Heart left ventricle (tissue), 16 donors: ENCODE measurements at regions not wholly inside any gene's neighbourhood (a gene's known extent, or its start where the extent isn't known, plus 50 kb on each side); places are given as distances from the start of the nearest gene placed in this dataset.

Experiments used
- ATAC-seq, 4 donors: fragments of 200-7000 bp; cut with Tn5 transposase; one replicate each; pipeline ENCODE4 v1.9.1; 2020 to 2022; ENCODE audit warnings: moderate library complexity in 4 of 4, mild to moderate bottlenecking in 3 of 4, moderate number of reproducible peaks in 1 of 4
- DNase-seq, 5 donors: peaks; one replicate each; pipeline ENCODE4 v3.0.0-alpha.2; 2020
- H3K27ac ChIP-seq, 12 donors: fragments of 200-600 bp; sonication (generic) in 4 of 12; one replicate each; pipeline versions ENCODE4 v1.5.0 to v1.8.0; 2016 to 2022; ENCODE audit warnings: mild to moderate bottlenecking in 2 of 12
- H3K27me3 ChIP-seq, 9 donors: fragments of 200-600 bp; sonication (generic) in 2 of 9; one replicate each; pipeline versions ENCODE4 v1.5.1 to v1.8.0; 2016 to 2022; ENCODE audit warnings: mild to moderate bottlenecking in 3 of 9
- H3K36me3 ChIP-seq, 9 donors: fragments of 200-600 bp; sonication (generic) in 2 of 9; one replicate each; pipeline versions ENCODE4 v1.5.0 to v1.8.0; 2018 to 2022; ENCODE audit warnings: mild to moderate bottlenecking in 2 of 9
- H3K4me1 ChIP-seq, 12 donors: fragments of 200-600 bp; sonication (generic) in 4 of 12; one replicate each; pipeline versions ENCODE4 v1.5.0 to v1.8.0; 2016 to 2022; ENCODE audit warnings: mild to moderate bottlenecking in 3 of 12
- H3K4me3 ChIP-seq, 12 donors: fragments of 200-600 bp; sonication (generic) in 4 of 12; one replicate each; pipeline versions ENCODE4 v1.5.0 to v1.8.0; 2017 to 2022; ENCODE audit warnings: mild to moderate bottlenecking in 9 of 12, moderate library complexity in 4 of 12
- H3K9me3 ChIP-seq, 12 donors: fragments of 200-600 bp; sonication (generic) in 4 of 12; one replicate each; pipeline versions ENCODE4 v1.5.0 to v1.8.0; 2016 to 2022; ENCODE audit warnings: mild to moderate bottlenecking in 1 of 12
- POLR2A ChIP-seq, 2 donors: fragments of 450-650 bp; IDR thresholded peaks; one replicate each; pipeline ENCODE4 v1.6.1; 2017; ENCODE audit warnings: antibody characterized with exemption in 2 of 2, mild to moderate bottlenecking in 2 of 2, moderate library complexity in 2 of 2
- WGBS, 4 donors: extraction: QIAGEN DNeasy Blood & Tissue Kit in 2 of 4; methylation state at CpG; one replicate each; pipeline versions ENCODE4 v1.1.5 to v1.1.7; 2013 to 2018; 5-methylcytosine and 5-hydroxymethylcytosine counted together
- intact Hi-C, 10 donors: fragments of 100-400 bp; cut with DNase I; formaldehyde crosslinking; loops; one replicate each; pipeline versions ENCODE4 v1.11.1 to v1.14.2; 2022
- TF ChIP-seq, protein P1 (sequence below), 12 donors: fragments of 200-600 bp; sonication (generic) in 4 of 12; IDR thresholded peaks; one replicate each; pipeline versions ENCODE4 v1.5.0 to v1.8.0; 2018 to 2022; ENCODE audit warnings: antibody characterized with exemption in 12 of 12, mild to moderate bottlenecking in 5 of 12
- donor health status: ischemic (EF 13 %, LVEDD 7.1; RV severe dilation, severe dysfunction).
- donor health status: healthy with polysubstance abuse.
- donor health status: DM: no; HTN: yes; CAD: no.
- donor health status: DM: no; HTN: no; CAD: no.
- donor health status: ischemic (EF 25% LVEDD 6.9; RV normal size, moderate dysfunction).
- donor health status: ischemic (EF 25% LVEDD 5.7; RV mildly dilated, moderate dysfunction).
- donor health status: healthy.
- donor health status: DM: yes; HTN: yes; CAD: no.
- donor health status: ischemic (EF 35%, LVEDD 5.7; RV mildly dilated, moderate dysfunction).
- donor health status: nonischemic (EF 11% LVEDD 7.7; RV severe dilation, severe dysfunction).
- donor health status: DM: yes; HTN: yes; CAD: no.
- donor health status: PGD.
- donor health status: ischemic (EF 29% LVEDD 5.4; RV normal size, mild dysfunction).
- donor health status: nonischemic (EF 23%, LVEDD 6.1; RV moderate dilation, normal function).

DNA sequence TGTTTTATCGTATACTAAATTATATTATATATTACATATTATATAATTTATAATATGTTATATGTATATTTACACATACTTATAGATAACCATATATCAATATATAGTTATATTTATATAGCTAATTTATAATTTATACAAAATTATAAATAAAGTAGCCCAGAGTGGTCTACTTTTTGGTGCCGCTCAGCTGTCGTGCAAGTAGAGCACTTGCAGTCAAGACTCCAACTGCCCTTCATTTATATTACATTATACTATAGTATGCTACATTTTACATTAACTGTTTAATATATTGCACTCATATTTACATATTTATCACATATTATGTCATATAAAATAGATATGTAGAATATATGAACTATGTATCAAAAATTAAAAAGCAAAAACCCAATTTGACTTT, 1124.7 kb upstream of the MIR17HG start:
- H3K4me1 ChIP-seq: no peaks in the 10 kb centered on the region
- 81 to 97% (median 96%) methylated on average over 3 of the region's 3 CpGs for WGBS, 4 donors
- H3K9me3 ChIP-seq: peaks cover 0 to 4% (median 0%) of the 10 kb centered on the region in 12 donors
- intact Hi-C loops: no loop called here
- no peaks in the 10 kb centered on the region for H3K36me3 ChIP-seq
- no peak for ATAC-seq
- no peak for DNase-seq
- no peak overlapping the region for H3K27ac ChIP-seq
- H3K4me3 ChIP-seq: no peak overlapping the region
- no peaks in the 10 kb centered on the region for H3K27me3 ChIP-seq
- TF ChIP-seq POLR2A (IDR thresholded peaks at IDR 0.05): no peak
- TF ChIP-seq, protein P1, sequence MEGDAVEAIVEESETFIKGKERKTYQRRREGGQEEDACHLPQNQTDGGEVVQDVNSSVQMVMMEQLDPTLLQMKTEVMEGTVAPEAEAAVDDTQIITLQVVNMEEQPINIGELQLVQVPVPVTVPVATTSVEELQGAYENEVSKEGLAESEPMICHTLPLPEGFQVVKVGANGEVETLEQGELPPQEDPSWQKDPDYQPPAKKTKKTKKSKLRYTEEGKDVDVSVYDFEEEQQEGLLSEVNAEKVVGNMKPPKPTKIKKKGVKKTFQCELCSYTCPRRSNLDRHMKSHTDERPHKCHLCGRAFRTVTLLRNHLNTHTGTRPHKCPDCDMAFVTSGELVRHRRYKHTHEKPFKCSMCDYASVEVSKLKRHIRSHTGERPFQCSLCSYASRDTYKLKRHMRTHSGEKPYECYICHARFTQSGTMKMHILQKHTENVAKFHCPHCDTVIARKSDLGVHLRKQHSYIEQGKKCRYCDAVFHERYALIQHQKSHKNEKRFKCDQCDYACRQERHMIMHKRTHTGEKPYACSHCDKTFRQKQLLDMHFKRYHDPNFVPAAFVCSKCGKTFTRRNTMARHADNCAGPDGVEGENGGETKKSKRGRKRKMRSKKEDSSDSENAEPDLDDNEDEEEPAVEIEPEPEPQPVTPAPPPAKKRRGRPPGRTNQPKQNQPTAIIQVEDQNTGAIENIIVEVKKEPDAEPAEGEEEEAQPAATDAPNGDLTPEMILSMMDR (IDR thresholded peaks at IDR 0.05): no peak

DNA sequence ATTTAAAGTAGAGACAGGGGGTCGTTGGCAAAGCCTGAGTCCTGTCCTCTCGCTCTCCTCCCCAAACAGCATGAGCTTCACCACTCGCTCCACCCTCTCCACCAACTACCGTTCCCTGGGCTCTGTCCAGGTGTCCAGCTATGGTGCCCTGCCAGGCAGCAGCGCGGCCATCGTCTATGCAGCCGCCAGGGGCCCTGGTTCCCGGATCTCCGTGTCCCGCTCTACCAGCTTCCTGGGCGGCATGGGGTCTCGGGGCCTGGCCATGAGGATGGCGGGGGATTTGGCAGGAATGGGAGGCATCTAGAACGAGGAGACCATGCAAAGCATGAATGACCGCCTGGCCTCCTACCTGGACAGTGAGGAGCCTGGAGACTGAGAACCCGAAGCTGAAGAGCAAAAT, 1117.2 kb upstream of the MIR17HG start:
- Histone ChIP-seq H3K9me3 (peaks cover 0 to 3% (median 0%) of the 10 kb centered on the region in 12 donors), H3K27me3 (no peaks in the 10 kb centered on the region), H3K4me3 (no peak overlapping the region), H3K4me1 (no peaks in the 10 kb centered on the region), H3K36me3 (no peaks in the 10 kb centered on the region), H3K27ac (no peak overlapping the region)
- ATAC-seq (no peak), DNase-seq (no peak)
- no peak for TF ChIP-seq POLR2A (IDR thresholded peaks at IDR 0.05)
- TF ChIP-seq, protein P1 (IDR thresholded peaks at IDR 0.05): no peak
- intact Hi-C loops: no loop called here
- WGBS, 4 donors: 90 to 92% (median 92%) methylated on average over 17 of the region's 17 CpGs

DNA sequence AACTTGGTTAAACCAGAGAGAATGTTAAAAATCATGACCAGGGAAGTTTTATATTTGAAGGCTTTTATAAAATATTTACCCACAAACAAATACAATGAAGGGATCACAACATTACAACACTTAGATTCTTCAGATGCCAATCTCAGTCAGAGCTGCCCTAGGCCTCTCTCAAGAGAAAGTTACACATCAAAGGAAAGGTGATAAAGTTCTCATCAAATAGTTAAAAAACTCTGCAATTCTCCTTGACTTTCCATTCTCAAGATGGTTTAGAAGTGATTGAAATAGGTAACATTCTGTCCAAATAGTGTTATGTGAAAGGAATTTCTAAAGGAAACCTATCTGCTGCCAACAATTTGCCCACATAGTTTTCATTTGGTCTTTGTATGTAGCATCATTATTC, 1115.2 kb upstream of the MIR17HG start:
- Histone ChIP-seq H3K36me3 (no peaks in the 10 kb centered on the region), H3K27ac (no peak overlapping the region), H3K27me3 (no peaks in the 10 kb centered on the region), H3K4me1 (no peaks in the 10 kb centered on the region), H3K9me3 (peaks cover 0 to 3% (median 0%) of the 10 kb centered on the region in 12 donors), H3K4me3 (no peak overlapping the region)
- intact Hi-C loops: no loop called here
- no peak for DNase-seq
- TF ChIP-seq, protein P1 (IDR thresholded peaks at IDR 0.05): no peak
- TF ChIP-seq POLR2A (IDR thresholded peaks at IDR 0.05): no peak
- no peak for ATAC-seq

DNA sequence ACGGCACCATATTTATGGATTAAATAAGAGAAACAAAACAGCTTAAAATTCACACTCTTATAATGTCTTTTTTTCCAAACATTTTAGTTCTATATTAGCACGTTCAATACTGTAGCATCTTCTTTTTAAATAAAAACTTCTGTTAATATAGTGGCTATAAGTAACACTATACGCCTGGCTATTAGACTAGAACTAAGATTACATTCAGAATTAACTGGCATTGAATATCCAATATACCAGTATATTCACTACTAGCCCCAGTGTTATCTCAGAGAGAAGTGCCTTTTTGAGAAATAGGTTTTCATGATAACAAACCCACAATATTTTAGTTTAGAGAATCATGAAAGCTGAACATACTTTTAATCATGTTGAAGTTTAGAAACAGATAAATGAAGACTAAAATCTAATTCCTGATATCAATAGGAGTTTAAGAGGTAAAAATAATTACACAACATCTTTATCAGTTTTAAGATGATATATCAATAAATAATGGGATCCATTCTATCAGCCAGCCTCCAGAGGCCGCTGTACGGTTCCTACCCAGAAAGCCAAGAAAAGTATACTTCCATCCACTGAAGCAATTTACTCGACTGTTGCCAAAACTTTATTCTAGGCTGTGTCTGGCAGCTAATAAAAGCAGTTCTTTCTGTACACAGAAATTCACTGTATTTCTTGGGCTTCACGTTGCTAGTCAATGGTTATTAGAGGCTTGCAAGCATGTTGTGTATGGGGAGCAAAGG, 1113.4 kb upstream of the MIR17HG start:
- intact Hi-C loops: no loop called here

More for the DNA sequence above, 1113.4 kb upstream of the MIR17HG start:
- DNase-seq: no peak
- H3K9me3 ChIP-seq: peaks cover 0 to 3% (median 0%) of the 10 kb centered on the region in 12 donors
- no peak overlapping the region for H3K4me3 ChIP-seq
- no peak overlapping the region for H3K27ac ChIP-seq
- no peaks in the 10 kb centered on the region for H3K4me1 ChIP-seq
- ATAC-seq: no peak
- no peak for TF ChIP-seq POLR2A (IDR thresholded peaks at IDR 0.05)
- TF ChIP-seq, protein P1 (IDR thresholded peaks at IDR 0.05): no peak
- WGBS, 4 donors: 82 to 88% (median 83%) methylated on average over 7 of the region's 7 CpGs
- no peaks in the 10 kb centered on the region for H3K27me3 ChIP-seq
- no peaks in the 10 kb centered on the region for H3K36me3 ChIP-seq
